ENCODE measurements at regions not wholly inside any gene's neighbourhood (a gene's known extent, or its start where the extent isn't known, plus 50 kb on each side); places are given as distances from the start of the nearest gene placed in this dataset.

DNA sequence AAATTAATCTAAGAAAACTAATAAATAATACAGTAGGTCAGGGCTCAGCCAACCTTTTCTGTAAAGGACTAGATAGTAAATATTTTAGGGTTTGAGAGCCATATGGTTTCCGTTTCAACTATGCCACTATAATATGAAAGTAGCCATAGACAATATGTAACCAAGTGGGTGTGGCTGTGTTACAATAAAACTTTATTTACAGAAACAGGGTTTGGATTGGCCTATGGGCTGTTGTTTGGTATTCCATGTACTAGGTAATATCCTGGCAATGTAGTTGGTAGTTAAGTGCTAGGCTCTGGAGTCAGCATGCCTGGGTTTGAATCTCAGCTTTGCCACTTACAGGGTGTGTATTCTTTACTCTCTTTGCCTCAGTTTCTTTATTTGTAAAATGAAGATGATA, 156.5 kb upstream of the RPH3A start:
- TF ChIP-seq, protein P1, sequence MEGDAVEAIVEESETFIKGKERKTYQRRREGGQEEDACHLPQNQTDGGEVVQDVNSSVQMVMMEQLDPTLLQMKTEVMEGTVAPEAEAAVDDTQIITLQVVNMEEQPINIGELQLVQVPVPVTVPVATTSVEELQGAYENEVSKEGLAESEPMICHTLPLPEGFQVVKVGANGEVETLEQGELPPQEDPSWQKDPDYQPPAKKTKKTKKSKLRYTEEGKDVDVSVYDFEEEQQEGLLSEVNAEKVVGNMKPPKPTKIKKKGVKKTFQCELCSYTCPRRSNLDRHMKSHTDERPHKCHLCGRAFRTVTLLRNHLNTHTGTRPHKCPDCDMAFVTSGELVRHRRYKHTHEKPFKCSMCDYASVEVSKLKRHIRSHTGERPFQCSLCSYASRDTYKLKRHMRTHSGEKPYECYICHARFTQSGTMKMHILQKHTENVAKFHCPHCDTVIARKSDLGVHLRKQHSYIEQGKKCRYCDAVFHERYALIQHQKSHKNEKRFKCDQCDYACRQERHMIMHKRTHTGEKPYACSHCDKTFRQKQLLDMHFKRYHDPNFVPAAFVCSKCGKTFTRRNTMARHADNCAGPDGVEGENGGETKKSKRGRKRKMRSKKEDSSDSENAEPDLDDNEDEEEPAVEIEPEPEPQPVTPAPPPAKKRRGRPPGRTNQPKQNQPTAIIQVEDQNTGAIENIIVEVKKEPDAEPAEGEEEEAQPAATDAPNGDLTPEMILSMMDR (conservative IDR thresholded peaks at IDR 0.05 in 1 of 2, IDR thresholded peaks at IDR 0.05 in 1 of 2; ENCODE audit: extremely low read depth in 1 of 2, insufficient read depth in 1 of 2, low read depth in 1 of 2, low read length in 2 of 2), result no peak
- TF ChIP-seq EZH2 (IDR thresholded peaks at IDR 0.05; ENCODE audit: borderline replicate concordance, low read length), result no peak
